Kidney (tissue), 13 donors: ENCODE measurements at regions not wholly inside any gene's neighbourhood (a gene's known extent, or its start where the extent isn't known, plus 50 kb on each side); places are given as distances from the start of the nearest gene placed in this dataset.
A peak's percentile ranks its signal among the peaks of the same experiment; 100 is the strongest.

Experiments
- DNase-seq, 5 donors: peaks; one replicate each; pipeline ENCODE4 v3.0.0-alpha.2; 2013 to 2020
- FAIRE-seq: peaks from 2 replicates; lab custom pipeline; 2012; peaks lifted over from hg19 to GRCh38; lab: Jason Lieb, UNC
- H3K27ac ChIP-seq, 2 donors: one replicate each; pipeline ENCODE4 v1.7.0; 2013; ENCODE audit warnings: low read depth in 2 of 2, low read length in 2 of 2, inconsistent platforms in 1 of 2
- H3K27me3 ChIP-seq: one replicate; pipeline ENCODE4 v1.7.1; 2013; ENCODE audit warnings: low read length, inconsistent platforms; ENCODE audit not compliant: control insufficient read depth, insufficient read depth
- H3K36me3 ChIP-seq, 3 donors: one replicate each; pipeline versions ENCODE4 v1.7.0 to v1.7.1; 2013; ENCODE audit warnings: low read length in 3 of 3, control low read depth in 1 of 3, inconsistent platforms in 1 of 3; ENCODE audit not compliant: insufficient read depth in 3 of 3, control insufficient read depth in 2 of 3
- H3K4me1 ChIP-seq, 3 donors: one replicate each; pipeline versions ENCODE4 v1.7.0 to v1.7.1; 2013; ENCODE audit warnings: low read length in 3 of 3, inconsistent platforms in 1 of 3, low read depth in 1 of 3; ENCODE audit not compliant: control insufficient read depth in 2 of 3, insufficient read depth in 2 of 3
- H3K4me3 ChIP-seq, 3 donors: one replicate each; pipeline versions ENCODE4 v1.7.0 to v1.8.1; 2013; ENCODE audit warnings: low read length in 3 of 3, control low read depth in 1 of 3, inconsistent platforms in 1 of 3
- H3K9ac ChIP-seq, 3 donors: one replicate each; pipeline versions ENCODE4 v1.7.0 to v1.7.1; 2013; ENCODE audit warnings: low read length in 3 of 3, control low read depth in 1 of 3, inconsistent platforms in 1 of 3
- H3K9me3 ChIP-seq, 3 donors: one replicate each; pipeline versions ENCODE4 v1.7.0 to v1.7.1; 2013; ENCODE audit warnings: low read length in 3 of 3, control low read depth in 1 of 3, inconsistent platforms in 1 of 3; ENCODE audit not compliant: control insufficient read depth in 2 of 3, insufficient read depth in 1 of 3
- intact Hi-C: fragments of 100-400 bp; cut with DNase I; formaldehyde crosslinking; loops from one replicate; pipeline ENCODE4 v1.11.1; 2022
- TF ChIP-seq, protein P1 (sequence below): IDR thresholded peaks from 3 replicates; pipeline ENCODE4 v1.5.1; 2012; ENCODE audit warnings: mild to moderate bottlenecking, moderate library complexity, borderline replicate concordance; ENCODE audit not compliant: insufficient read depth; ENCODE audit errors: extremely low read depth
- donor health status: control.
- donor health status: control.
- donor health status: control.
- donor health status: control.
- donor health status: control.
- donor health status: DM: yes; HTN: yes; CAD: no.
- donor health status: Normal renal cell carcinoma (clear cell type).

DNA sequence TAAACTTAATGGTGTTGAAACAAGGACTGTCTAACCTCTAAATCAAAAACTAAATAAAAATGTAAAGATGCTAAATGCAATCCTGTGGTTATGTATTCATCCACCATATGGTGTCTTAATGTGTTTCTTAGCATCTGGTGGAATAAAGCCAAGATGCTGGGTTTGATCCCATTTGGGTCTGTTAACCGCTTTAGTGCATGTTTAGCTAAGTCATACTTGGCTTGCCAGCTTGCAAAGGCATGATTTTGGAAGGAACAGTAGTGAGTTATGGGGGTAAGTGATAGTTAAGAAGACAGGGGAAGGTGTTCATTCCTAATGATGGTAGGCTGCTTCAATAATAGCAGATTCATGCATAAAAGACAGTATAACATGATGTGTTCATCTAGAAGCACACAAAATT is 139.0 kb upstream of the SLC27A6 start:
- DNase-seq (peak in 1 of 5 donors; percentile 13), FAIRE-seq (no peak)
- H3K9me3 ChIP-seq, result no peaks in the 10 kb centered on the region
- intact Hi-C loops, result no loop called here
- H3K27ac ChIP-seq, result no peak overlapping the region
- H3K4me1 ChIP-seq, result no peaks in the 10 kb centered on the region
- H3K36me3 ChIP-seq, result no peaks in the 10 kb centered on the region
- no peak overlapping the region for H3K9ac ChIP-seq
- no peaks in the 10 kb centered on the region for H3K27me3 ChIP-seq
- no peak overlapping the region for H3K4me3 ChIP-seq
- TF ChIP-seq, protein P1, sequence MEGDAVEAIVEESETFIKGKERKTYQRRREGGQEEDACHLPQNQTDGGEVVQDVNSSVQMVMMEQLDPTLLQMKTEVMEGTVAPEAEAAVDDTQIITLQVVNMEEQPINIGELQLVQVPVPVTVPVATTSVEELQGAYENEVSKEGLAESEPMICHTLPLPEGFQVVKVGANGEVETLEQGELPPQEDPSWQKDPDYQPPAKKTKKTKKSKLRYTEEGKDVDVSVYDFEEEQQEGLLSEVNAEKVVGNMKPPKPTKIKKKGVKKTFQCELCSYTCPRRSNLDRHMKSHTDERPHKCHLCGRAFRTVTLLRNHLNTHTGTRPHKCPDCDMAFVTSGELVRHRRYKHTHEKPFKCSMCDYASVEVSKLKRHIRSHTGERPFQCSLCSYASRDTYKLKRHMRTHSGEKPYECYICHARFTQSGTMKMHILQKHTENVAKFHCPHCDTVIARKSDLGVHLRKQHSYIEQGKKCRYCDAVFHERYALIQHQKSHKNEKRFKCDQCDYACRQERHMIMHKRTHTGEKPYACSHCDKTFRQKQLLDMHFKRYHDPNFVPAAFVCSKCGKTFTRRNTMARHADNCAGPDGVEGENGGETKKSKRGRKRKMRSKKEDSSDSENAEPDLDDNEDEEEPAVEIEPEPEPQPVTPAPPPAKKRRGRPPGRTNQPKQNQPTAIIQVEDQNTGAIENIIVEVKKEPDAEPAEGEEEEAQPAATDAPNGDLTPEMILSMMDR, result no peak

DNA sequence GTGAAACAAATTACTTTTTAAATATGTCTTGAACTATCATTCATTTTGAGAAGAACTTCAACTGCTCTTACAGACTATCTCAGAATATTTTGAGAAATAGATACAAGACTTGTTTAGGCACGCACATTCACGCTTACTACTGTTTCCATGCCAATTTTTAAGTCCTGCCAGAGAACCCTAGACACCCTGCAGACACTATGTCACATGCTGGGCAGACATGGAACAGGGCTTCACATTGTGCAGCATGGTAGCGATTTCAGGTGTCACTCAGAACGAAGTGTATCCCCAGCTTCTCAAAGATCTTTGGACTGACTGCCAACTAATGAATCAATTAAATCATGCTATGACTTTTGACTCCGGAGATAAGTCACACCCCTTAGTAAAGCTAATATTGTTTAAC is 128.7 kb upstream of the SLC27A6 start:
- Histone ChIP-seq H3K4me1 (no peaks in the 10 kb centered on the region), H3K27ac (no peak overlapping the region), H3K9ac (no peak overlapping the region), H3K27me3 (no peaks in the 10 kb centered on the region), H3K36me3 (no peaks in the 10 kb centered on the region), H3K9me3 (no peaks in the 10 kb centered on the region), H3K4me3 (no peak overlapping the region)
- intact Hi-C loops, result no loop called here
- DNase-seq (no peak), FAIRE-seq (no peak)
- TF ChIP-seq, protein P1, result no peak

DNA sequence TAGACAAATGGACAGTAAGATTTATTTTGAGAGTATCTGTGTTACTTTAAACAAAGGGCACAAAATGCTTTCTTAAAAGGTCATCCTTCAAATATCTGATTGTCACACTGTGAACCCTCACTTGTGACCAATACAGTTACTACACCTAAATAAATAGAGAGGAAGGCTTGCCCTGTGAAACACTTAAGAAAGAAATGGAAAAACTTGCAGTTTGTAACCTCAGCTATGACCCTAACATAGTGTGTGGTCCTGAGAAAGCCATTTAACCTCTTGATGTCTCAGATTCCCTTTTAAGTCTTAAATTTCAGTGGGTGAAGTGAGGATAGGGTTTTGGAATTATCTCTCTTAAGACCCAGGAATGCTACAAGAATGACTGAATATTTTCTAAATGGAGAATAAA is 126.7 kb upstream of the SLC27A6 start:
- Histone ChIP-seq H3K27ac (no peak overlapping the region), H3K27me3 (no peaks in the 10 kb centered on the region), H3K9ac (no peak overlapping the region), H3K9me3 (no peaks in the 10 kb centered on the region), H3K36me3 (no peaks in the 10 kb centered on the region), H3K4me1 (no peaks in the 10 kb centered on the region), H3K4me3 (no peak overlapping the region)
- FAIRE-seq, result no peak
- TF ChIP-seq, protein P1, result no peak
- peak in 2 of 5 donors; percentile 23 to 24 for DNase-seq
- intact Hi-C loops, result no loop called here

DNA sequence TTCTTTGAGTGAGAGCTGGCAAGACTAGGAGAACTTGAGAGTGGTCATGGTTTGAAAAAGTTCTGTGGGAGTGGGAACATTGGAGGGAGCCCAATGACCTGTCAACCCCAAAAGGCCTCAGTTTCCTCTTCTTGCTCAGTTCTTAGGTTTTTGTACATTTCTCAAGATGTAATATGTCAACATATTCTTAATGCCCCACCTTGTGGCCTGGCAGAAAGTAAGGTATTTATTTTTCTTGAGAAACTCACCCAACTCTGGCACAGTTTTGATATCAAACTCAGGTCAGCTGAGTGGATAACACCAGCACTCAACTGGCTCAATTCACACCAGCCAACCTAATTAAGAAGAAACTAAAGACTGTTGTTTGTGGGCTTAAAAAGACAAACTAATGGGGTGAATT is 123.0 kb upstream of the SLC27A6 start:
- Histone ChIP-seq H3K9ac (no peak overlapping the region), H3K4me1 (no peaks in the 10 kb centered on the region), H3K4me3 (no peak overlapping the region), H3K27ac (no peak overlapping the region), H3K9me3 (no peaks in the 10 kb centered on the region), H3K36me3 (no peaks in the 10 kb centered on the region), H3K27me3 (no peaks in the 10 kb centered on the region)
- TF ChIP-seq, protein P1, result no peak
- no peak for DNase-seq
- no peak for FAIRE-seq
- intact Hi-C loops, result no loop called here
